Stimulated activated naive B cell treated with anti-CD40 and anti-IgM and Interleukin-4, amounts not matched to agents 10 μg/mL and 1 μg/mL and 100 μg/mL, for 72 hours (primary cell): ENCODE measurements at regions not wholly inside any gene's neighbourhood (a gene's known extent, or its start where the extent isn't known, plus 50 kb on each side); places are given as distances from the start of the nearest gene placed in this dataset.
"Not testable (repeated sequence)": the region's sequence is repeated elsewhere in the genome, so short reads cannot be mapped to it uniquely, and the experiment has no call there.

Experiments used
- ATAC-seq, 2 donors: fragments of 150-1000 bp; cut with Tn5 transposase; replicated peaks; 2 replicates each; pipeline ENCODE4 v1.10.0; 2021; ENCODE audit warnings: moderate library complexity in 1 of 2
- DNase-seq: peaks from one replicate; pipeline ENCODE4 v3.0.0; 2021
- H3K27ac Mint-ChIP-seq: one replicate; pipeline ENCODE4 v1.8.0; 2022; ENCODE audit warnings: mild to moderate bottlenecking, mixed read lengths
- H3K27me3 Mint-ChIP-seq, 2 donors: one replicate each; pipeline ENCODE4 v1.8.0; 2022; ENCODE audit warnings: mixed read lengths in 2 of 2
- H3K36me3 Mint-ChIP-seq, 2 donors: one replicate each; pipeline ENCODE4 v1.8.0; 2022; ENCODE audit warnings: mixed read lengths in 2 of 2, mild to moderate bottlenecking in 1 of 2
- H3K4me1 Mint-ChIP-seq, 2 donors: one replicate each; pipeline ENCODE4 v1.8.0; 2022; ENCODE audit warnings: mixed read lengths in 2 of 2, mild to moderate bottlenecking in 1 of 2
- H3K4me3 Mint-ChIP-seq, 2 donors: one replicate each; pipeline ENCODE4 v1.8.0; 2022; ENCODE audit warnings: mild to moderate bottlenecking in 2 of 2, mixed read lengths in 2 of 2, moderate library complexity in 1 of 2
- H3K9me3 Mint-ChIP-seq, 2 donors: one replicate each; pipeline ENCODE4 v1.8.0; 2022; ENCODE audit warnings: mixed read lengths in 2 of 2, mild to moderate bottlenecking in 1 of 2

GRCh38 chr5:82583331-82583730 is 305.2 kb upstream of the RPS23 start:
- ATAC-seq, DNase-seq, H3K36me3 Mint-ChIP-seq, H3K4me3 Mint-ChIP-seq, H3K27ac Mint-ChIP-seq, H3K4me1 Mint-ChIP-seq, H3K27me3 Mint-ChIP-seq: not testable (repeated sequence)
- peaks cover 5 to 22% of the 10 kb centered on the region in 2 donors for H3K9me3 Mint-ChIP-seq

DNA sequence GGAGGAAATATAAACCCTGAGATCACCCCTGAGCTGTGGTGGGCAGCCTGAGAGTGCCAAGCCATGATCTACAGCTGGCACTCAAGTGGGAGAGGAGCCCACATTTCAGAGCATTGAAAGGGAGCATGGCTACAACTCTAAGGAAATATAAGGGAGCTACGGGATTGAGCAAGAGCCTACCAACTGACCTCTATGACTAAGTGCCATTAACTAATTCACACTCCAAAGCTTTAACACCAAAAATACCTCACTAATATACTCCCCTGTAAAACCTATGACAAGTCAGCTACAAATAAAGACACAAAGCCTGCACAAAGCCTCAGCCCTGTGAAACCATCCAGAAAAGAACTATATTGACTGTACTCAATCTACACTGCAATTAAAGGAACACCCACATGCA is 286.8 kb upstream of the RPS23 start:
- DNase-seq: no peak
- peaks cover 0 to 7% of the 10 kb centered on the region in 2 donors for H3K27me3 Mint-ChIP-seq
- H3K36me3 Mint-ChIP-seq: no peaks in the 10 kb centered on the region
- H3K9me3 Mint-ChIP-seq: peaks cover 0 to 4% of the 10 kb centered on the region in 2 donors
- H3K4me1 Mint-ChIP-seq: no peaks in the 10 kb centered on the region
- no peak overlapping the region for H3K4me3 Mint-ChIP-seq
- no peak overlapping the region for H3K27ac Mint-ChIP-seq
- ATAC-seq: no peak

GRCh38 chr5:82563745-82564144 is 285.6 kb upstream of the RPS23 start:
- Mint-ChIP-seq H3K36me3 (no peaks in the 10 kb centered on the region), H3K27me3 (peaks cover 0 to 7% of the 10 kb centered on the region in 2 donors), H3K4me3 (no peak overlapping the region), H3K27ac (no peak overlapping the region), H3K4me1 (no peaks in the 10 kb centered on the region), H3K9me3 (peaks cover 0 to 4% of the 10 kb centered on the region in 2 donors)
- ATAC-seq (no peak), DNase-seq (no peak)

GRCh38 chr5:82562696-82563240 is 284.6 kb upstream of the RPS23 start:
- DNase-seq (no peak), ATAC-seq (no peak)
- Mint-ChIP-seq H3K36me3 (no peaks in the 10 kb centered on the region), H3K27me3 (peaks cover 0 to 7% of the 10 kb centered on the region in 2 donors), H3K4me1 (no peaks in the 10 kb centered on the region), H3K27ac (no peak overlapping the region), H3K9me3 (peaks cover 4 to 7% of the 10 kb centered on the region in 2 donors), H3K4me3 (no peak overlapping the region)

DNA sequence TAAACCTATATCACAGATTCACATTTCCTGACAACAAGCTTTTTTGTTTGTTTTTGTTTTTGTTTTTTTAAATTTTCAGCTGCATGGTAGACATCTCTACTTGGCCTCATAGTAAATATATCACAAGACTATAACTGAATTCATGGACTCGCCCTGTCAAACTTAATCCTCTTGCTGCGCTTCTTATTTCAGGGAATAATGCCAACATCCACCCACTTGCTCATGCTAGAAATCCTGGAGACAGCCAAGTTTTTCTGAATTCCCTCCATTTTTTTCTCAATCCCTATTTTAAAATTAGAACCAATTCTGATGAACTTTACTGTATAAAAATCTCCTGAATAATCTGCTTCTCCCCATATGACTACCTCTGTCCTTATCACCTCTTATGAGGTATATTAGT is 283.6 kb upstream of the RPS23 start:
- Mint-ChIP-seq H3K36me3 (no peaks in the 10 kb centered on the region), H3K9me3 (peaks cover 4 to 10% of the 10 kb centered on the region in 2 donors), H3K27ac (no peak overlapping the region), H3K27me3 (peaks cover 0 to under 1% of the 10 kb centered on the region in 2 donors), H3K4me1 (no peaks in the 10 kb centered on the region), H3K4me3 (no peak overlapping the region)
- DNase-seq: no peak
- ATAC-seq: no peak

DNA sequence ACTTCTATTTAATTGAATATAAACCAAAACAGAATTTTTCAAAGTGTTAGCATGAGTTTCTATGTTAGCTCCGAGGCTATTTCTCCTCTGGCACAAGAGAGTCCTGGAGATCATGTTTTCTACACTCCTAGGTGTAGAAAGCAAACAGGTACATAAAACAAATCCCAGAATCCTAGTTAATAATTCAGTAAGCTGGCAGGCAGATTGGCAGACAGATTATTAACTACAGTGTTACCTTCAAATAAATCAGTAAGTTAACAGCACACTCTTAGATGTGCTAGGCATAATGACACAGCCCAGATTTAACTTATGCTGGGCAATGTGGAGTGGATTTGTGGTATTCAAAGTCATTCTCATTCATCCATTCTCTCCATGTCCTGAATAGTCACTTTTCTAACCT is 282.8 kb upstream of the RPS23 start:
- no peak overlapping the region for H3K27ac Mint-ChIP-seq
- H3K4me3 Mint-ChIP-seq: no peak overlapping the region
- no peaks in the 10 kb centered on the region for H3K4me1 Mint-ChIP-seq
- no peaks in the 10 kb centered on the region for H3K27me3 Mint-ChIP-seq
- no peaks in the 10 kb centered on the region for H3K36me3 Mint-ChIP-seq
- ATAC-seq (no peak), DNase-seq (no peak)
- H3K9me3 Mint-ChIP-seq: peaks cover 4 to 10% of the 10 kb centered on the region in 2 donors

DNA sequence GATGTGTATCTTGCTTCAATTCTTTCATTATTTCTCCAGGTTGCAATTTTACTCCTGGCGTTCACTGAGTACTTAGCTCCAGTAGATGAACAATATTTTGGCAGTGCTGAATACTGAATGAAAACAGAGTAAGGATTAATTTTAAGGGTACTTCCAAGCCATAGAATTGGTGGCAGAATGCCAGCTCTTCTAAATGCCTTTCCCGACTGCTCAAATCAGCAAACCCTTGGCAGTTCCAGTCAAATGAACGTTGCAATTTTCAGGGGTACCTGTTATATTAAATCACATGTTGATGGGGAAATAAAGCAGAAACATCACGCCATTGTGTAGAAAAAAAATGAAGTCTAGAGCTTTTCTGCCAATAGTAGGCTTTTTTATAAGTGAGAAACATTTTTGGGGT is 282.4 kb upstream of the RPS23 start:
- no peak overlapping the region for H3K4me3 Mint-ChIP-seq
- peaks cover 4 to 10% of the 10 kb centered on the region in 2 donors for H3K9me3 Mint-ChIP-seq
- ATAC-seq (no peak), DNase-seq (no peak)
- no peaks in the 10 kb centered on the region for H3K36me3 Mint-ChIP-seq
- no peaks in the 10 kb centered on the region for H3K27me3 Mint-ChIP-seq
- no peak overlapping the region for H3K27ac Mint-ChIP-seq
- H3K4me1 Mint-ChIP-seq: no peaks in the 10 kb centered on the region

GRCh38 chr5:82551840-82552385 is 273.8 kb upstream of the RPS23 start:
- Mint-ChIP-seq H3K27me3 (no peaks in the 10 kb centered on the region), H3K36me3 (no peaks in the 10 kb centered on the region), H3K9me3 (no peaks in the 10 kb centered on the region), H3K4me1 (no peaks in the 10 kb centered on the region), H3K27ac (no peak overlapping the region), H3K4me3 (no peak overlapping the region)
- ATAC-seq (no peak), DNase-seq (no peak)

- Mint-ChIP-seq H3K4me1 (no peaks in the 10 kb centered on the region), H3K36me3 (no peaks in the 10 kb centered on the region), H3K4me3 (no peak overlapping the region), H3K27me3 (no peaks in the 10 kb centered on the region), H3K27ac (no peak overlapping the region), H3K9me3 (no peaks in the 10 kb centered on the region)
- DNase-seq (no peak), ATAC-seq (no peak)
Measured at GRCh38 chr5:82551192-82551591, 273.0 kb upstream of the RPS23 start.

DNA sequence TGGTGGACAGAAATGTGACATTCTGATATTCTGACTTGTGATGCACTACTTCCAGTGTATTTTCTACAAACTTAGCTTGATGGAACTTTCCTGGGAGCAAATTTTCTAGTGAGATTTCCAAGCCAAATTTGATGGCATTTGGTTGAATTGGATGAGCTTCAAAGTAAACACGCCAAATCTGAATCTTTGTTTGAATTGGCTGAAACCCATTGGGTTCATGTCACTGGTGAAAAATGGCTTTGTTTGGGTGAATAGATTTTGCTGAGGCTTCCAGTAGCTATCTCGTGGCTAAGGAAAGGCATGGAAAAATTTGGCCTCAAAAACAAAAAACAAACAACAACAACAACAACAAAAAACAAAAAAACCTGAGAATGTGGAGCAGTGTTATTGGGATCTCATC is 271.1 kb upstream of the RPS23 start:
- H3K36me3 Mint-ChIP-seq: no peaks in the 10 kb centered on the region
- H3K4me1 Mint-ChIP-seq: no peaks in the 10 kb centered on the region
- no peak overlapping the region for H3K4me3 Mint-ChIP-seq
- H3K27me3 Mint-ChIP-seq: no peaks in the 10 kb centered on the region
- DNase-seq (no peak), ATAC-seq (no peak)
- no peak overlapping the region for H3K27ac Mint-ChIP-seq
- H3K9me3 Mint-ChIP-seq: no peaks in the 10 kb centered on the region

DNA sequence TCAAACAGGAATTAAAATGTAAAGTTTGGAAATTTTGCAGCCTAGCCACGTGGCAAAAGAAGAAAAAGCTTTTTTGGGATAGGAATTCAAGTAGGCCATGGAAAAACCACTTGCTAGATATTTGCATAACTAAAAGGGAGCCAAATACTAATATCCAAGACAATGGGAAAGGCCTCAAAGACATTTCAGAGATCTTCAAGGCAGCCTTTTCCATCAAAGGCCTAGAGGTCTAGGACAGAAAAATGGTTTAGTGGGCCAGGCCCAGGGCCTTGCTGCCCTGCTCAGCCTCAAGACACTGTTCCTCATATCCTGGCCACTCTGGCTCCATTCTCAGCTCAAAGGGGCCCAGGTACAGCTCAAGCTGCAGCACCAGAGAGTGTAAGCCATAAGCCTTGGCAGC is 265.9 kb upstream of the RPS23 start:
- Mint-ChIP-seq H3K4me3 (no peak overlapping the region), H3K27me3 (no peaks in the 10 kb centered on the region), H3K4me1 (no peaks in the 10 kb centered on the region), H3K9me3 (peaks cover 0 to 4% of the 10 kb centered on the region in 2 donors), H3K27ac (no peak overlapping the region), H3K36me3 (no peaks in the 10 kb centered on the region)
- no peak for DNase-seq
- no peak for ATAC-seq

DNA sequence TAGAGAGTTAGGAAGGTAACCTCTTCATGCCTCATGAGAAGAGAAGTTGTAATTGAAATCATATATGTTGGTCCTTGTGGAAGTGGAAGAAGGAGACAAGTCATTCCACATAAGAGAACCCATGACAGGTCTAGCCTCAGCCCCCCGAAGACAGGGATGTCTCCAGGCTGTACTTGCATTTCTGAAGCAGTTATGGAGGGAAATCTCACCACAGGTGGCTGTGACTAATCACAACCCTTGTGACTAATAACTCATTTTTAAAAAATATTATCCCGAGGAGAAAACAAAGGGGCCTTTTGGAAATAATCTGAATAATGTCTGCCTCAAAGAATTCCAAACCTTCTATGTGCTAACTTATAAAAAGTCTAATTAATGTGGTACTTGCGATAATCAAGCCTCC is 262.1 kb upstream of the RPS23 start:
- DNase-seq (no peak), ATAC-seq (no peak)
- no peaks in the 10 kb centered on the region for H3K27me3 Mint-ChIP-seq
- H3K4me3 Mint-ChIP-seq: no peak overlapping the region
- no peaks in the 10 kb centered on the region for H3K36me3 Mint-ChIP-seq
- H3K27ac Mint-ChIP-seq: no peak overlapping the region
- H3K9me3 Mint-ChIP-seq: peaks cover 0 to 4% of the 10 kb centered on the region in 2 donors
- H3K4me1 Mint-ChIP-seq: no peaks in the 10 kb centered on the region

GRCh38 chr5:82538339-82539034 is 260.3 kb upstream of the RPS23 start:
- ATAC-seq (no peak), DNase-seq (no peak)
- Mint-ChIP-seq H3K9me3 (peaks cover 0 to 3% of the 10 kb centered on the region in 2 donors), H3K27me3 (no peaks in the 10 kb centered on the region), H3K4me3 (no peak overlapping the region), H3K36me3 (no peaks in the 10 kb centered on the region), H3K4me1 (no peaks in the 10 kb centered on the region), H3K27ac (no peak overlapping the region)

- DNase-seq (no peak), ATAC-seq (no peak)
- no peaks in the 10 kb centered on the region for H3K36me3 Mint-ChIP-seq
Measured at GRCh38 chr5:82537687-82538306, 259.6 kb upstream of the RPS23 start.

GRCh38 chr5:82534986-82535385 is 256.8 kb upstream of the RPS23 start:
- no peak for DNase-seq
- Mint-ChIP-seq H3K4me1 (no peaks in the 10 kb centered on the region), H3K4me3 (no peak overlapping the region), H3K27ac (no peak overlapping the region), H3K9me3 (peaks cover 8% of the 10 kb centered on the region in 2 donors), H3K36me3 (no peaks in the 10 kb centered on the region), H3K27me3 (no peaks in the 10 kb centered on the region)
- no peak for ATAC-seq

More at GRCh38 chr5:82537687-82538306, 259.6 kb upstream of the RPS23 start:
- Mint-ChIP-seq H3K27ac (no peak overlapping the region), H3K4me3 (no peak overlapping the region), H3K4me1 (no peaks in the 10 kb centered on the region), H3K27me3 (no peaks in the 10 kb centered on the region), H3K9me3 (no peaks in the 10 kb centered on the region)
